ENCODE measurements at regions not wholly inside any gene's neighbourhood (a gene's known extent, or its start where the extent isn't known, plus 50 kb on each side); places are given as distances from the start of the nearest gene placed in this dataset.
"Not testable (repeated sequence)": the region's sequence is repeated elsewhere in the genome, so short reads cannot be mapped to it uniquely, and the experiment has no call there.

DNA sequence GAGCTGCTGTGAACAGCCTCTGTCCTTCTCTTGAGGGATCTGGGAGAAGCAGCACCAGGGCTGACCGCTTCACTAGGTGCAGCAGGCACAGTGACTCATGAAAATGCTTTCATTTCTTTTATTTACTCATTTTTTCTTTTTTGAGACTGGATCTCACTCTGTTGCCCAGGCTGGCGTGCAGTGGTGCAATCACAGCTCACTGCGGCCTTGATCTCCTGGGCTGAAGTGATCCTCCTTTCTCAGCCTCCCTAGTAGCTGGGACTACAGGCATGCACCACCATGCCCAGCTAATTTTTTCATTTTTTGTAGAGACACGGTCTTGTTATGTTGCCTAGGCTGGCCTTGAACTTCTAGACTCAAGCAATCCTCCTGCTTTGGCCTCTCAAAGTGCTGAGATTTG lies 216.8 kb upstream of the EEF2KMT start:
- DNase-seq, result no peak

DNA sequence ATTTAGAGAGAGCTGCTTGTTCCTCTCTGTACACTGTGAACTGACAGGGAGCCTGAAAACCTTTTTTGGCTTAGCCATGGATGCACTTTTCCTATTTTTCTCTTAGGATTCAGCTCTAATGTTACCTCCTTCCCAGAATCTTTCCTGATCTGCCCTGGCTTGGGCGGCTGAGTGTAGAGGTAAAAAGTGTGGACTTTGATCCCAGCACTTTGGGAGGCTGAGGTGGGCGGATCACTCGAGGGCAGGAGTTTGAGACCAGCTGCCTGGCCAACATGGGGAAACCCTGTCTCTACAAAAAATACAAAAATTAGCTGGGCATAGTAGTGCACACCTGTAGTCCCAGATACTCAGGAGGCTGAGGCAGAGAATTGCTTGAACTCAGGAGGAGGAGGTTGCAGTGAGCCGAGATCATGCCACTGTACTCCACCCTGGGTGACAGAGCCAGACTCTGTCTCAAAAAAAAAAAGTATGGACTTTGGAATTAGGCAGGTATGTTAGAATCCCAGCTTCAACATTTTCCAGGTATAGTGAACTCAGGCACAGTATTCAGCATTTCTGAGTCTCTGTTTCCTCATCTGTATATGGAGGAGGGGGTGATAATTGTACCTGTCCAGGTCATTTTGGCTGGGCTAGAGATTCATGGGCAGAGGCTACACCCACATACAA lies 212.5 kb upstream of the EEF2KMT start:
- no peak for DNase-seq

DNA sequence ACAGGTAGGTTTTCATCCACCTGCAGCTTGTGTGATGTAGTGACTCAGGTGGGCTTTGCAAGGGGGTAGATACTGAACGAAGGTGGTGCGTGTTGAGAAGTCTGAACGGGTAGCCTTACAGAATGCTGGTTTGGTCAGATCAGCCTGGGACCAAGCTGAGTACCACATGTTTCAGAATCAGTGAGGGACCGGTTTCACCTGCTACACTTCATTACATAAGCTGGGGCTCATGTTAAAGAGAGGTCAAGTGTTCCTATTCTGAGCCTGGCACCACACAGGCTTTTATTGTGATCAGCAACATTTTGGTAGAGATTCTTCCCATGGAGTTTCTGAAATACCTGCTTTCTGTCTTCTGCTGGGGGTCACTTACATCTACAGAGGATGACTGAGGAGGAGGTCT lies 207.4 kb upstream of the EEF2KMT start:
- DNase-seq, result no peak

DNA sequence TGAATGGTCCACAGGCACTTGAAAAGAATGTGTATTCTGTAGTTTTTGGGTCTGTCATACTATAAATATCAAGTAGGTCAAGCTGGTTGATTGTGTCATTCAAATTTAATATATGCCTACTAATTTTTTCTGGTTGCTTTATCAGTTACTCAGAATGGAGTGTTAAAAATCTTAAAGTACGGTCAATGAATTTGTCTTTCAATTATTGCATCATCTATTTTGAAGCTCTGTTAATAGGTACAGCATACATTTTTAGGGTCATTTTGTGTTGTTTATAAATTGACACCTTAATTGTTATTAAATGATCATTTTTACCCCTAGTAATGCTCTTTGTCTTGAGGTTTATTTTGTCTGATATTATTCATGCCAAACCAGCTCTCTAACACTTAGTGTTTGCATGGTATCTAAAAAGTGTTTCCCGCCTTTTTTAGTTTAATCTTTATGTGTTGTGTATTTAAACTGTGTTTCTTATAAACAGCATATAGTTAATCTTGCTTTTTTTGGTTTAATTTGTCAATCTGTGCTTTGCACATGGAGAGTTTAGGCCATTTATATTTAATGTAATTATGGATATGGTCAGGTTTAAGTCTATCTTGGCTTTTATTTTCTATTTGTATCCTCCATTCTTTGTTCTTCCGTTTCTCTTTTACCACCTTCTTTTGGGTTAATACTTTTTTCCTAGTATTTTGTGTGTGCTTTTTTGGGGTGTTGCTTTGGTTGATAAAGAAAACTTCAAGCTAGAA lies 204.9 kb upstream of the EEF2KMT start:
- DNase-seq, result no peak

DNA sequence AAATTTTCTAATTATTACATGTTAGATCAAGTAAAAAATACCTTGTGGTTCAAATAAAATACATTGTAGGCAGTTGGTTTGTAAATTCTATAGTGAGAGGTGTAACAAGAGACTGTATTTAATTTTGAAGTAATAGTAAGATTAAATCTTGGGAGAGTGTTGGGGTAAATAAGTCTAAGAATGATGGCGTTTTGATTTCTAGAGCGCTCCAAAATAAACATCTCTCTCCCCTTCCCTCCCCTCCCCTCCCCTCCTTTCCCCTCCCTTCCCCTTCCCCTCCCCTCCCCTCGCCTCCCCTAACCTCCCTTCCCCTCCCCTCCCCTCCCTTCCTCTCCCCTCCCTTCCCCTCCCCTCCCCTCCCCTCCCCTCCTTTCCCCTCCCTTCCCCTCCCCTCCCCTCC lies 200.6 kb upstream of the EEF2KMT start:
- DNase-seq, result no peak

DNA sequence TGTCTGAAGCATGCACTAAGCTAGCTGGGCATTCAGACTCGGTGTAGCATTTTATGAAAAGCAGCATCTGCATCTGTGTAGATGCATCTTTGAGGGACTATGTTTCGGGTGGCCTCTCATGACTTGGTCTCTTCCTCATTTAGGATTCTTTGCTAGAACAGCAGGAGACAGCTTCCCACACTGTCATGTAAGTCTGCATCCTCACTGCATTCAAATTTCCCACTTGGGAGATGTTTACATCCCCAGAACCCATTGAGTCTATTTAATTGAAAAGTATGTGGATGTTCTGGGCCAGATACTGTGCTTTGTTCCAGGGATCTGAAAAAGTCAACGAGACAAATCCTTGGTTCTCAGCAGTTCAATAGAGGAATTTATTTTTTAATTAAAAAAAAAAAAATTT lies 198.6 kb upstream of the EEF2KMT start:
- no peak for DNase-seq

DNA sequence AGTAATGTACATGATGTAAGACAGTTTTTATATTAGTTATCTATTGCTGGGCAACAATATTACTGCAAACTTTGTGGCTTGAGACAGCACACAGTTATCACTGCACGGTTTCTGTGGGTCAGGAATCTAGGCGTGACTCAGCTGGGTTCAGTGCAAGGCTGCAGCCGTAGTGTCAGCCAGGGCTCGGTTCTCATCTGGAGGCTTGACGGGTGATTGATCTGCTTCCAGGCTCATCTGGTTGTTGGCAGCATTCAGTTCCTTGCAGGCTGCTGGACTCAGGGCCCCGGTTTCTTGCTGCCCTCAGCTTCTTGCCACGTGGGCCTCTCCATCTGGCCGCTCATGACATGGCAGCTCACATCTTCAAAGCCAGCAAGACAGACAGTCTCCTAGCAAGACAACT lies 197.7 kb upstream of the EEF2KMT start:
- not testable (repeated sequence) for DNase-seq

DNA sequence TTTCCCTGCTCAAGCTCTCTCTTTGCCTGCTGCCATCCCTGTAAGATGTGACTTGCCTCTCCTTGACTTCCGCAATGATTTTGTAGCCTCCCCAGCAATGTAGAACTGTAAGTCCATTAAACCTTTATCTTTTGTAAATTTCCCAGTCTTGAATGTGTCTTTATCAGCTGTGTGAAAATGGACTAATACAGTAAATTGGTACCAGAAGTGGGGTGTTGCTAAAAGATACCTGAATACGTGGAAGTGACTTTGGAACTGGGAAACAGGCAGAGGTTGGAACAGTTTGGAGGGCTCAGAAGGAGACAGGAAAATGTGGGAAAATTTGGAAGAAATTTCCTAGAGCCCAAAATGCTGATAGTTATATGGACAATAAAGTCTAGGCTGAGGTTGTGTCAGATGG lies 184.6 kb upstream of the EEF2KMT start:
- not testable (repeated sequence) for DNase-seq

DNA sequence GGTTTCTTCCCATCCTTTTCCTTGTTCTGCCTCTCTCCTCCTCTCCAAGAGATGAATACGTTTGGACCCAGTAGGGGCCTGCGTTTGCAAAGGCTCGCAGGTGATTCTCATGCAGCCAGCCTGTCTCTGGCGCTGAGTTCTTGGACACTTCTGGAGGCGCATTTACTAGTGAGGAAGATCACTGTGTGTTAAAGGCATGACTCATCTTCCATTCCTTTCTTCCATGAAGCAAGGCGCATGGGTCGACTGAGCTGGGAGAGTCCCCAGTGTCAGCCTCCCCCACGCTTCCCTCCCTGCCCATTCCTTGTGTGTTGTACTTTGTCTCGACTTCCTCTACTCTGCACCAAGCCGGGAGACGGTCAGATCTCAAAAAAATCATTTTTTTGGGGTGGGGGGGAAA lies 159.9 kb upstream of the EEF2KMT start:
- DNase-seq, result no peak

DNA sequence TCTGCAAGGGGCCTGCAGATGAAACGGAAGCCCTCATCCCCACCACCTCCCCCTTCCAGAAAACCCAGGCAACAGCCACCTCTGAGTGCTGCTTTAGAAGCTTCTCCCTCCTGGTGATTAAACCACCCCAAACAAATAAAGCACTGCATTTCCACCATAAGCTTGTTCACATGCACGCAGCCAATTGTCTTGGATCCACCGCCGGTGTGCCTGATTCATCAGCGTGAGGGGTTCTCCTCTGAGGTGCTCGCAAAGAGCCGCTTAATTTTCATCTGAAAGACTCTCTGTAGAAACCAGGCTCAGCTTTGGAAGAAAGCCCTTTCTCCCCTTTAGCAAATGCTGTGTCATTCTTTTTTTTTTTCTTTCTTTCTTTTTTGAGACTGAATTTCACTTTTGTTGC lies 155.2 kb upstream of the EEF2KMT start:
- DNase-seq, result no peak

DNA sequence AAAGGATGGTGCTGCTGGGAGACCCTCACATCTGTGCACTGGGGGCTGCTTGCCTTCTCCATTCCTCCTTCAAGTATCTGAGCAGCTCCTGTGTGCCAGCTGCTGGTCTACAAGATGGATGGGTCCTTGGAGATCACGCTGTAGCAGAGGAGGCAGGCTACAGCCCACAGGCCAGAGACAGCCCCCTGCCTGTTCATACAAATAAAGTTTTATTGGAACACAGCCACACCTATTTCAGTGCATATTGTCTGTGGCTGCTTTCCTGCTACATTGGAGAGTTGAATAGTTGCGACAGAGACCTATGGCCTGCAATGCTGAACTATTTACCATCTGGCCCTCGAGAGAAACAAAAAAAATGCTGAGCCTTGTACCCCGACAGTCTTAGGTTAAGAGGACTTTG lies 149.8 kb upstream of the EEF2KMT start:
- DNase-seq, result not testable (repeated sequence)

DNA sequence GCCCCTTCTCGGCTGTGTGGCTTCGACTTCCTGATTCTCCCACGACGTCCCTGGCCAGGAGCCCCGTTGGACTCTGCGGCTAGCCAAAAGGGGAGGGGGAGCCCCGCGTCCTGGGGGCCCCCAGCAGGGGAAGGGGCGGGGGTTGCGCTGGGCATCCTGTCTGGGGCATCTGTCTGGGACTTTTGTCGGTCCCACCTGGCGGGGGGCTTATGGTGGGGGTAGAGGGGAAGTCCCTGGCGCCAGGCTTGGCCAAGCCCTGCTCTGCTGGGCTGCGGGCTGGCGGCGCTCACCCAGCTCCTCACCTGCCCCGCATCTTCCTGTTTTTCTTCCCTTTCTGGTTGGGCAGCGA lies 142.7 kb upstream of the EEF2KMT start:
- not testable (repeated sequence) for DNase-seq

DNA sequence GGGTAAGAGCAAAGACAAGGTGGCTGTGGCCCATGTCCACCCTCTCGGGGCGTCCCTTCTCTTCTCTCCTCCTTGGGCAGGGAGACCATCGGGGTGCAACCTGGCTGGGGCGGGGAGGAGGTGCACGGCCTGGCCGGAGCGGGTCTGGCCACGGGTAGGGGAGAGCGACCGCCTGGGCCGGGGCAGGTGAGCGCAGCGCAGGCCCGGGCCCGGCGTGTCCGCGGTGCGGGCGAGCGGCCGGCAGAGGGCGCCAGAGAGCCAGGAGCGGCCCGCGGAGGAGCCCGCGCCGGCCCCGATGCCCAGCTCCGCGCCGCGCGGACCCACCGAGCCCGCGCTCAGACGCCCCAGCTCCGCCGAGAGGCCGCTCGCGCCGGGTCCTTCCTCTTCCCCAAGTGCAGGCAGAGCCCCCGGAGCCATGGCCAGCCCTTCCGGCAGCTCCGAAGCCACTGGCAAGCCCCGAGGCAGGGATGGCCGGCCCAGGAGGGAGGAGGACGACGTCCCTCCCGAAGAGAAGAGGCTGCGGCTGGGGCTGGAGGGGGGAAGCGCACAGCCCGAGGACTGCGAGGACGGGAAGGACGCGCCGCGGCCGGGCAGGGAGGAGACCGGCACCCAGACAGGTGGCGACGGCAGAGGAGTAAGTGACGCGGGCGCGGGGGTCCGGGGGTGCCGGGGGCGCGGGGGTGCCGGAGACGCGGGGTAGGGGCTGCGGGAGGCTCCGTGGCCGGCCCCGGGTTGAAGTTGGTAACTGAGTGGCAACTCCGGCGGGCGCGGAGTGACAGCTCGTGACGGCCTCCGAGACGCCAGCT lies 142.1 kb upstream of the EEF2KMT start:
- DNase-seq, result peak; percentile 21

DNA sequence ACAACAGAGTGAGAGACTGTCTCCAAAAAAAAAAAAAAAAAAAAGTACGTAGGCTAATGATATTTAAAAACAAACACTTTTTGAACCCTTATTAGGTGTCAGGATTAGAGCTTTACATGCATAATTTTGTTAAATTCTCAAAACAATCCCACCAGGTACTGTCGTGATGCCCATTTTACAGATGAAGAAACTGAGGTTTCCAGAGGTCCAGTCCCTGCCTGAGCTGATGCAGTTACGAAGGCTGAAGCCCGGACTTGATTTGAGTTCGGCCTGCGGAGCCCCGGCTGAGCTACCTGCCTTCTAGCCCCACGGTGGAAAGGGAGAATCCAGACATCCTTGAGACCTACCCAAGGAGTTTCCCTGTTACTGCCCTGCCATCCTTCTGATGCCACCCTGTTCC lies 137.5 kb upstream of the EEF2KMT start:
- no peak for DNase-seq

DNA sequence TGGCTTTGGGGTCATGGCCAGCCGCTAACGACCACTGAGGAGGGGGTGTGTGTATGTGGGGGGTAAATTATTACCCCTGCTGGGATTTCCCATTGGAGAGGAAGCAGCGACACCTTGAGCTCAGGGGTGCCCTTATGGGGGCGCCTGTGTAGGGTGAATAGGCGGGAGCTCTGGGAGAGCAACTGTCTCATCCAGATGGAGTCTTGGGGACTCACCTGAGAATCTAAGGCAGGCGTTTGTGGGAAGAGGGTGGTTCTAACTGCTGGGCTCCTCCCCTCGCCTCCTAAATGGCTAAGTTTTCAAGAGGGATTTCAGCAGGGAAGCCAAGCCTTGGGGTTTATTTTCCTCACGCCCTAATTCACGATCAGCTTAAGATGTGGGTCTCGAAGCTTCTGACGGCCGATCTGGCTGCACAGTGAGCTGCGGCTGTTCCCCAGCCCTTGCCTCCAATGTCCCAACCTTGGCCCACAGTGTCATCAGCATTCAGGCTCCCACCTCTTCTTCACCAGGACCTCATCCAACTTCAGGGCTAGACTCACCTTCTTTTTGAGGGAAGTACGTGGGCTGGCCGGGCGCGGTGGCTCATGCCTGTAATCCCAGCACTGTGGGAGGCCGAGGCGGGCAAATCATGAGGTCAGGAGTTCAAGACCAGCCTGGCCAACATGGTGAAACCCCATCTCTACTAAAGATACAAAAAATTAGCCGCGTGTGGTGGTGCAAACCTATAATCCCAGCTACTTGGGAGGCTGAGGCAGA lies 136.9 kb upstream of the EEF2KMT start:
- DNase-seq, result no peak

DNA sequence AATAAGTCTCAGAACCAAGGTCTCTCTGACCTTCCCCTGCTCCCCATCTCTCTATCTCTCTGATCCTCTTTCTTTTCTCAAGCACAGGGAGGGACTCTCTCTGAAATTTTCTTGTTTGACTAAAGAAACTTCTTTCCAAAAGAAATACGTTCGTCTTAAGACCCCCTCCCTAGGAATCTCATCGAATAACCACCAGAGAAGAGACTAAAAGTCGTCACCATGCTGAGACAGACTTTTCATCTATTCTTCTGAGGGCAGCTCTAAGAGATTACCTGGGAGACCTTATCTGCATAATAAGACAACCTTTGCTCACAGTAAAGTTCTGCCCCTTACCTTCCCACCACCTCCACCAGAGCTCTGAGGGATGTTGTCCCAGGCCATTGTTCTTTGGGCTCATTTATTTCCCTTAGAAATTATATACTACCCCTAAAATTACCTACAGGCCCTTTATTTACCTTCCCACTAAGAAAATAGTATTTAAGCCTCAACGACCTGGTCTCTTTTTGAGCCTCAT lies 133.7 kb upstream of the EEF2KMT start:
- DNase-seq, result no peak

DNA sequence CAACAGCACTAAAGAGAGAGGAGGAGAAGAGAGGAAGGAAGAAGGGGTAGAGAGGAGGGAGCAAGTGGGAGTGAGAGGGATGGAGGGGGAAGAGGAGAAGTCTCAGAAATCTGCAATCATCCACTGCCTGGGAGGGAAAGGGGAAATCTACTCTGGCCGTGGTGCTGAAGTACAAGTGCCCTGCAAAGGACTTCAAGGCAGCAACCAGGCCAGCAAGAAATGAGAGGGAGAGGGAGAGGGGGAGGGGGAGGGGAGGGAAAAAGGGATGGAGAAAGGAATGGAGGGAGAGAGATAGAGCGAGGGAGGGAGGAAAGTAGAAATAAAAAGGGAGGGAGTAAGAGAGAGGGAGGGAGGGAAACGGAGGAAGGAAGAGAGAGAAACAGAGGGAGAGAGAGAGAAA lies 130.8 kb upstream of the EEF2KMT start:
- no peak for DNase-seq

DNA sequence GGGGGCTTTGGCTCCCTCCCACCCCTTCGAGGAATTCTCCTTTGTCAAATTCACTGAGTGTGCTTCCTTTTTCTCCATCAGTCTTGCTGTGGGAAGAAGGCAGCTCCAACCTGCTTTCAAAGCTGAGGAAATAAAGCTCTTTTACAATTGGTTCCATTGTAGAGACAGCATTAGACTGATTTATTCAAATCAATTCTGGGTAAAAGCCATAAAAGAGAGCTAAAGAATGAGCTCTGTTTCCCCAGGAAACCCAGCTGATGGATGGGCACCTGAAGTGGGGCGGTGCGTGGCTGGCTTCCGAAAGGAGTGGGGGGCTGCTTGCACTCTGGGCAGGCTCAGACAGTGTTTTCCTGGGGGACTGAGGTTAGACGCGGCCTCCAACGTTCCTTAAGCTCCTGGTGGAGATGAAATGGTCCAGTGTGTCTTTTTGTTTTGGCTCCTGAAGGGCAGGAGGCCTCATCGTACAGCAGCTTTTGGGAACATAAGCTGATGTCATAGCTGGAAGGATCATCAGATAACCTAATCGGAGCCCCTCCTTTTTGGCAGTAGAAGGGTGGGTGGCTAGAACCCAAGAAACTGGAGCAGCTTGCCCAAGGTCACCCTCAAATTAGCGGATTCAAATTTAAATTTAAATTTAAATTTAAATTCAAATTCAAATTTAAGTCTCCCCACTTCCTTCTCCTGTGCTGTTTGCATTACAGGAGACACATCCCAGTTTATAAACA lies 128.5 kb upstream of the EEF2KMT start:
- DNase-seq, result no peak

DNA sequence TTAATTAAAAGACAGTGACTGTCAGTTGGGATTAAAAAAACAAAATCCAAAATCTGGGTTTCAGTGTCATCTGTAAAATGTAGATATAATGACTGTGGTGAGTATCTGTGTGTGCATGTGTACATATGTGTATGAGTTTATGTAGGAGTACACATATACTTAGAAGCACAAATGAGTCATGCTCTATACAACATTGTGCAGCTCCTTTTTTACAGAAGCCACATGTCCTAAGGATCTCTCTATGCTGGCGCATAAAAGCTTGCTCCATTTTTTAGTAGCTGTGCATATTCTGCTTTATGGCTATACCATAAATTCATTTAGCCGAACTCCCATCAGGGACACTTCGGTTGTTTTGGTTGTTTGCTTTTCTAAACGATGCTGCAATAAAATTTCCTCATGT lies 125.2 kb upstream of the EEF2KMT start:
- DNase-seq, result no peak

DNA sequence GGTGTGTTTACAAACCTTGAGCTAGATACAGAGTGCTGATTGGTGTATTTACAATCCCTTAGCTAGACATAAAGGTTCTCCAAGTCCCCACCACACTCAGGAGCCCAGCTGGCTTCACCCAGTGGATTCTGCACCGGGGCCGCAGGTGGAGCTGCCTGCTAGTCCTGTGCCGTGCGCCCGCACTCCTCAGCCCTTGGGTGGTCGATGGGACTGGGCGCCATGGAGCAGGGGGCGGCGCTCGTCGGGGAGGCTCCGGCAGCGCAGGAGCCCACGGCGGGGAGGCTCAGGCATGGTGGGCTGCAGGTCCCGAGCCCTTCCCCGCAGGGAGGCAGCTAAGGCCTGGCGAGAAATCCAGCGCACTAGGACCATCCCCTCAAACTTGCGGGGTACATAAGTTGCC lies 124.2 kb upstream of the EEF2KMT start:
- not testable (repeated sequence) for DNase-seq

DNA sequence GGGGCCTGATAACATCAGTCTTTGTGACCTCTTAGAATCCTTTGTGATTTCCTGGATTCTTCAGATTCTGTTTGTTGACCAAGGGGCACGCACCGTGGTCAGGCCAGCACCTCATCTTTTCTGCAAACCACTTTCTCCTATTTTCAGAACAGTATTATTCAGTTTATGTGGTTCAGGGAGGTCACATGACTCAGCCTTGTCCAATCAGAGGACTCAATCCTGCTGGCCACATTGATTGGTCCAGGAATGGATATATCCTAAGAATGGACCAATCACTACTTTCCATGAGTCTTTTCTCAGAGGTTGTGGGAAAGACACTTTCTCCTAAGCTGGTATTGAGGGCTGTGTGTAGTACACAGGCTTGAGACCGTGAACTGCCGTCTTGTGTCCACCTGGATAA lies 123.1 kb upstream of the EEF2KMT start:
- no peak for DNase-seq

DNA sequence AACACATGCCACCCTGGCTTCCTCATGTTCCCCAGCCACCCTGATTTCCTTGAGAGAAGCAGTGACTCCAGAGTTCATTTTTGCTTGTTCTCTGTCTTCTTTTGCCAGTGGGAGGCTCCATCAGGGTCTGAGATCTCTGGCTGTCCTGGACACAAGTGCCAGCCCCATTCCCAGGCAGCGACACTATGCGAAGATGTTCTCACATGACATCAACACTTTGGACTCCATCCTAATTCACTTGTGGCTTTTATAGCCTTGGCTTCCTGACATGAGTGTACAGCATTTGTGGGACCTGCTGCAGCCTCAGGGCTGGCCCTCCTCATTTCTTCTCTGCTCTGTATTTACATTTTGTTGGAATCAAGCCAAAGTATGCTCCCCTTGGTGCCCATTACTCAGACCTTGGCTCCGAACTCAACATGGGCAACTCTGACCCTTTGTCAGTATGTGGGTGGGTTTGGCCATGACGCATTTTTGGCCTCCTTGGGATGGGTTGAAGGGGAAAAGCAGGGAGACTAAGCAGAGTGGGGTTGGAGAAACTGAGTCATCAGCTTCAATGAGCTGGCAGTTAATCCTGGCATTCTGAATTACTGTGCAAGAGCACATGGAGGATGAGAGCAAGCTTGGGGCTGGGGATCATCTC lies 119.0 kb upstream of the EEF2KMT start:
- DNase-seq, result no peak

Data from effector CD4-positive, alpha-beta T cell (primary cell).